ENCODE measurements at regions not wholly inside any gene's neighbourhood (a gene's known extent, or its start where the extent isn't known, plus 50 kb on each side); places are given as distances from the start of the nearest gene placed in this dataset.

- no peaks in the 10 kb centered on the region for H4K20me1 ChIP-seq (ENCODE audit: insufficient read depth)
- ChIA-PET CTCF (no interaction called here), RAD21 (ENCODE audit: low non-redundant PET in 1 of 2, low total read pairs in 2 of 2, uncharacterized antibody in 2 of 2, unreplicated experiment in 2 of 2) (no interaction called here), POLR2A (no interaction called here)
- H3K36me3 ChIP-seq (ENCODE audit: control insufficient read depth in 1 of 2, insufficient read depth in 2 of 2, low read length in 2 of 2) = no peaks in the 10 kb centered on the region
- no peak overlapping the region for H3K4me3 ChIP-seq (replicated peaks in 1 of 2; ENCODE audit: low read depth in 1 of 2, low read length in 2 of 2)
- no peaks in the 10 kb centered on the region for H3K4me1 ChIP-seq (ENCODE audit: control insufficient read depth in 1 of 2, insufficient read depth in 2 of 2, low read length in 2 of 2)
- no peaks in the 10 kb centered on the region for H3K9me2 ChIP-seq (ENCODE audit: insufficient read depth)
- ATAC-seq (no peak), DNase-seq (ENCODE audit: low read depth, low spot score) (no peak)
- H3K9me3 ChIP-seq (ENCODE audit: control insufficient read depth in 1 of 2, insufficient read depth in 1 of 2, low read depth in 1 of 2, low read length in 2 of 2) = peaks cover 8 to 54% of the 10 kb centered on the region in 2 experiments; a peak in 2 of 4 replicates
- no peak overlapping the region for H3K4me2 ChIP-seq (ENCODE audit: low read length)
- TF ChIP-seq ELF1 (IDR thresholded peaks at IDR 0.05; ENCODE audit: borderline replicate concordance, low read depth) = no peak
- no peak for TF ChIP-seq TCF7L2 (IDR thresholded peaks at IDR 0.05; ENCODE audit: borderline replicate concordance, extremely low read depth, insufficient read depth, insufficient read length)
- no peak for TF ChIP-seq FOSL1 (IDR thresholded peaks at IDR 0.05; ENCODE audit: low read depth)
- TF ChIP-seq EGR1 (IDR thresholded peaks at IDR 0.05; ENCODE audit: low read depth) = no peak
- TF ChIP-seq, protein P1, sequence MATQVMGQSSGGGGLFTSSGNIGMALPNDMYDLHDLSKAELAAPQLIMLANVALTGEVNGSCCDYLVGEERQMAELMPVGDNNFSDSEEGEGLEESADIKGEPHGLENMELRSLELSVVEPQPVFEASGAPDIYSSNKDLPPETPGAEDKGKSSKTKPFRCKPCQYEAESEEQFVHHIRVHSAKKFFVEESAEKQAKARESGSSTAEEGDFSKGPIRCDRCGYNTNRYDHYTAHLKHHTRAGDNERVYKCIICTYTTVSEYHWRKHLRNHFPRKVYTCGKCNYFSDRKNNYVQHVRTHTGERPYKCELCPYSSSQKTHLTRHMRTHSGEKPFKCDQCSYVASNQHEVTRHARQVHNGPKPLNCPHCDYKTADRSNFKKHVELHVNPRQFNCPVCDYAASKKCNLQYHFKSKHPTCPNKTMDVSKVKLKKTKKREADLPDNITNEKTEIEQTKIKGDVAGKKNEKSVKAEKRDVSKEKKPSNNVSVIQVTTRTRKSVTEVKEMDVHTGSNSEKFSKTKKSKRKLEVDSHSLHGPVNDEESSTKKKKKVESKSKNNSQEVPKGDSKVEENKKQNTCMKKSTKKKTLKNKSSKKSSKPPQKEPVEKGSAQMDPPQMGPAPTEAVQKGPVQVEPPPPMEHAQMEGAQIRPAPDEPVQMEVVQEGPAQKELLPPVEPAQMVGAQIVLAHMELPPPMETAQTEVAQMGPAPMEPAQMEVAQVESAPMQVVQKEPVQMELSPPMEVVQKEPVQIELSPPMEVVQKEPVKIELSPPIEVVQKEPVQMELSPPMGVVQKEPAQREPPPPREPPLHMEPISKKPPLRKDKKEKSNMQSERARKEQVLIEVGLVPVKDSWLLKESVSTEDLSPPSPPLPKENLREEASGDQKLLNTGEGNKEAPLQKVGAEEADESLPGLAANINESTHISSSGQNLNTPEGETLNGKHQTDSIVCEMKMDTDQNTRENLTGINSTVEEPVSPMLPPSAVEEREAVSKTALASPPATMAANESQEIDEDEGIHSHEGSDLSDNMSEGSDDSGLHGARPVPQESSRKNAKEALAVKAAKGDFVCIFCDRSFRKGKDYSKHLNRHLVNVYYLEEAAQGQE (IDR thresholded peaks at IDR 0.05; ENCODE audit: low read depth) = no peak
- TF ChIP-seq, protein P2, sequence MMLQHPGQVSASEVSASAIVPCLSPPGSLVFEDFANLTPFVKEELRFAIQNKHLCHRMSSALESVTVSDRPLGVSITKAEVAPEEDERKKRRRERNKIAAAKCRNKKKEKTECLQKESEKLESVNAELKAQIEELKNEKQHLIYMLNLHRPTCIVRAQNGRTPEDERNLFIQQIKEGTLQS (IDR thresholded peaks at IDR 0.05) = no peak
- TF ChIP-seq JUND (IDR thresholded peaks at IDR 0.05) = no peak
- TF ChIP-seq CEBPB (IDR thresholded peaks at IDR 0.05; ENCODE audit: low read depth) = no peak
- no peak for TF ChIP-seq POLR2A (IDR thresholded peaks at IDR 0.05; ENCODE audit: borderline replicate concordance, extremely low read depth, insufficient read depth, insufficient read length)
- TF ChIP-seq POLR2AphosphoS5 (IDR thresholded peaks at IDR 0.05; ENCODE audit: low read depth, low read length) = no peak
- TF ChIP-seq RAD21 (IDR thresholded peaks at IDR 0.05; ENCODE audit: low read depth) = no peak
- no peak for TF ChIP-seq ZFX (IDR thresholded peaks at IDR 0.05)
- TF ChIP-seq SIN3A (IDR thresholded peaks at IDR 0.05; ENCODE audit: low read depth) = no peak
- TF ChIP-seq SRF (IDR thresholded peaks at IDR 0.05; ENCODE audit: low read depth) = no peak
- TF ChIP-seq SP1 (IDR thresholded peaks at IDR 0.05; ENCODE audit: low read depth) = no peak
- no peaks in the 10 kb centered on the region for H3K27me3 ChIP-seq (ENCODE audit: insufficient read depth, low read length)
- no peak overlapping the region for H3K27ac ChIP-seq (ENCODE audit: low read depth, low read length)
- intact Hi-C loops (cut with micrococcal nuclease) = no loop called here
- BruUV-seq (replicated peaks) = no TSS peak
- H2AFZ ChIP-seq (ENCODE audit: low read depth, low read length, poor library complexity, severe bottlenecking) = no peak overlapping the region
- H3K9ac ChIP-seq (ENCODE audit: low read length) = no peak overlapping the region
- no peaks in the 10 kb centered on the region for H3K79me2 ChIP-seq (ENCODE audit: insufficient read depth, low read length)
Observed at GRCh38 chr15:46856839-46857502, 860.3 kb upstream of the SEMA6D start.

Data from HCT116 (cell line).